ENCODE measurements at regions not wholly inside any gene's neighbourhood (a gene's known extent, or its start where the extent isn't known, plus 50 kb on each side); places are given as distances from the start of the nearest gene placed in this dataset.
"Not testable (repeated sequence)": the region's sequence is repeated elsewhere in the genome, so short reads cannot be mapped to it uniquely, and the experiment has no call there.

- no peak for DNase-seq (ENCODE audit: low read depth)
These were observed 93.6 kb upstream of the NEDD9 start for GRCh38 chr6:11326116-11326515.

- peak; percentile 60 for DNase-seq (ENCODE audit: low read depth)
These were observed 92.1 kb upstream of the NEDD9 start for GRCh38 chr6:11324453-11325015.

- DNase-seq (ENCODE audit: low read depth): no peak
These were observed 91.4 kb upstream of the NEDD9 start for GRCh38 chr6:11323666-11324452.

GRCh38 chr6:11322252-11322885, 89.9 kb upstream of the NEDD9 start:
- no peak for DNase-seq (ENCODE audit: low read depth)

GRCh38 chr6:11320914-11321597, 88.6 kb upstream of the NEDD9 start:
- no peak for DNase-seq (ENCODE audit: low read depth)

GRCh38 chr6:11318835-11319813, 86.7 kb upstream of the NEDD9 start:
- no peak for DNase-seq (ENCODE audit: low read depth)

- peak; percentile 63 for DNase-seq (ENCODE audit: low read depth)
These were observed 85.7 kb upstream of the NEDD9 start for GRCh38 chr6:11317885-11318771.

- no peak for DNase-seq (ENCODE audit: low read depth)
These were observed 83.4 kb upstream of the NEDD9 start for GRCh38 chr6:11315743-11316437.

- DNase-seq (ENCODE audit: low read depth): no peak
These were observed 80.7 kb upstream of the NEDD9 start for GRCh38 chr6:11313207-11313606.

GRCh38 chr6:11311970-11312369, 79.5 kb upstream of the NEDD9 start:
- DNase-seq (ENCODE audit: low read depth): no peak

GRCh38 chr6:11309947-11310665, 77.6 kb upstream of the NEDD9 start:
- no peak for DNase-seq (ENCODE audit: low read depth)

- DNase-seq (ENCODE audit: low read depth): no peak
These were observed 74.8 kb upstream of the NEDD9 start for GRCh38 chr6:11307226-11307625.

- no peak for DNase-seq (ENCODE audit: low read depth)
These were observed 72.5 kb upstream of the NEDD9 start for GRCh38 chr6:11304946-11305345.

- DNase-seq (ENCODE audit: low read depth): not testable (repeated sequence)
These were observed 67.5 kb upstream of the NEDD9 start for GRCh38 chr6:11299876-11300428.

GRCh38 chr6:11299421-11299784, 66.9 kb upstream of the NEDD9 start:
- not testable (repeated sequence) for DNase-seq (ENCODE audit: low read depth)

GRCh38 chr6:11298651-11299420, 66.4 kb upstream of the NEDD9 start:
- no peak for DNase-seq (ENCODE audit: low read depth)

GRCh38 chr6:11297376-11297729, 64.9 kb upstream of the NEDD9 start:
- no peak for DNase-seq (ENCODE audit: low read depth)

Data from activated T-cell treated with anti-CD3 and anti-CD28 coated beads for 24 hours (primary cell).